GM19099 (cell line): ENCODE measurements at regions not wholly inside any gene's neighbourhood (a gene's known extent, or its start where the extent isn't known, plus 50 kb on each side); places are given as distances from the start of the nearest gene placed in this dataset.

ENCODE experiments used
- POLR2A ChIP-seq: IDR thresholded peaks from 3 replicates; pipeline ENCODE4 v1.6.1; 2011; ENCODE audit warnings: low read depth; ENCODE audit not compliant: insufficient read length; ENCODE audit errors: extremely low read depth

- no peak for TF ChIP-seq POLR2A
These were observed 733.4 kb upstream of the SOX9 start for GRCh38 chr17:71387456-71387855.

DNA sequence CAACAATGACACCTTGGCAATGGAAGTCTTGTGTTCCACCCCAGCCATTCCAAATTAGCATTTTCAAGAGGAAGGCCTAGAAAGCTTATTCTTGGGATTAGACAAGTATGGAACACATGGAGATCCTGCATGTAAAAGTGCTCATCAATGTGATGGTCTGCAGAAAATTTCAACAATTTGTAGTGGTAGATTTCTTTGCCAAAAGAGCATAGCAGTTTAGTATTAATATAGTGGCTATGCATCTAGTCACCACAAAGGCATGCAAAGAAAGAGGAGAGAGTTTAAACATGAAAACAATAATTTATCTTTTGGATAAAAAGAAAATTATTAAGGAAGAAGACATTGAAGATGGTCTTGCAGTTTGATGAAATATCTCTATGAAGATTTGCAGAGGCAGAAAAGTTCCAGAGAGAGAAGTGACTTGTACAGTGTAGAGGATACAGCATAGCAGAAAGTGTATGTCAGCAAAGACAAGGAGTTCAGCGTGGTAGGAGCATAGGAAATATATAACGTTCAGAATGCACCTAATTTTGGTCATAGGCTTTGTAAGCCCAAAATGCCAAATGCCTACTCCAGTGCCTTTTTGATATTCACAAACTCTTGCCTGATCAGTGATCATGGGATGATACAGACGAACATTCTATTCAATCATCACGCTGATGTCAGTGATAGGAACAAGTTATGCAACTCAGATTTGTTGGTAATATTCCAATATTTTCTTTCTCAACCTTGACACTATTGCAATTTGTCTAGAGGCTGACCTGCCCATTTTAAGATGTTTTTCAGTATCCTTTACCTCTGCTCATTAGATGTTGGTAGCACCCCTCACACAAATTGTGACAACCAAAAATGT, 727.9 kb upstream of the SOX9 start:
- TF ChIP-seq POLR2A: no peak

- no peak for TF ChIP-seq POLR2A
These were observed 724.9 kb upstream of the SOX9 start for GRCh38 chr17:71395901-71396300.

- TF ChIP-seq POLR2A: no peak
These were observed 724.1 kb upstream of the SOX9 start for GRCh38 chr17:71396711-71397110.

DNA sequence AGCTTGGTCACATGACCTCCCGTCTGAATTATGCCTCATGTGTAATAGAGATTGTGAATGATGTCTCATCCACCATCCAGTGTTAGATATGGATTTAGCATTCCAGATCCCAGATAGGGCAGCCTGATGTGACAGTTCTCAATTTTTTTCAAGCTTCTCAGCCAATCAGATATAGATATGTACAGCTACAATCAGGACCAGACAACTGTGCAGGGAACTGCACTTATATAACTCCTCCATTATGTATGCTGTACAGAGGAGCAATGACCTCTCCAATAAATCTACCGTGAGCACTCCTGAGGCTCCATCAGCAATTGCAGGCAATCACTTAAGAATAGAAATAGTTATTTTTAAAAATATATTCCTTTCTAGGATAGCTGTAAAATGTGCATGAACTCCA, 722.8 kb upstream of the SOX9 start:
- no peak for TF ChIP-seq POLR2A

DNA sequence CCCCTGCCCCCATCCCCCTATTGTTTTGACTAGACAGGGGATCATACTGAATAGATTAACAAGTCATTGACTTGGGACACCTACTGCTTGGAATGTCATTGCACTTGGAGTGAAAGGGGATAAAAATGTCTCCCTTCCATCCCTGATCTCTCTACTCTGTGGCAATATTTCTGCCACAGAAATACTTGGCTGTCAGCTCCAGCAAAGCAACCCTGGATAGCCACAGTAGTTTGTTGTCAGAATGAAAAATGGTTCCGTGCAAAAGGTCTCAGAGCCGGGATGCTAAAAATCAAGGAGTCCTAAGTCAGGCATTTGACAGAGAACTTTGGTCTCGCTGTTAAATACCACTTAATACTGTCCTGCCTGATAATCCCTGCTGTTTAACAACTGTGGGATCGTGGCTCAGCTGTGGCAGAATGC, 722.0 kb upstream of the SOX9 start:
- no peak for TF ChIP-seq POLR2A

- no peak for TF ChIP-seq POLR2A
These were observed 721.6 kb upstream of the SOX9 start for GRCh38 chr17:71399221-71399620.

- no peak for TF ChIP-seq POLR2A
These were observed 721.2 kb upstream of the SOX9 start for GRCh38 chr17:71399649-71400048.

DNA sequence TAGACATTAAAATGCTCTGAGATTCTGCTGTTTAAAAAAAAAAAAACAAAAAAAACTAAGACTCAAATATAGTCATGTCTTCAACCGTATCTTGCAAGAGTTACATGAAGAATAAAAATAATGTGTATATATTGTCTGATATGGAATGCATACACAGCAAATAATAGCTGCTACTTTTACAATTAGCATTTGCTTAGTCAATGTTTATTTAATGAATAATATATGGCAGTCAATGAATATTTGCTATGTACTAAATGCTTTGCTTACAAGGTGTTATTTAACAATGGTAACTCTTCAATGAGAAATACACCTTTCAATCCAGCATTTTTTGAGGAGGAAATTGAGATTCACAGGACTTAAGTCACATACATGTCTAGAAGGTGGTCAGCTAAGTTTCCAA, 718.8 kb upstream of the SOX9 start:
- no peak for TF ChIP-seq POLR2A

DNA sequence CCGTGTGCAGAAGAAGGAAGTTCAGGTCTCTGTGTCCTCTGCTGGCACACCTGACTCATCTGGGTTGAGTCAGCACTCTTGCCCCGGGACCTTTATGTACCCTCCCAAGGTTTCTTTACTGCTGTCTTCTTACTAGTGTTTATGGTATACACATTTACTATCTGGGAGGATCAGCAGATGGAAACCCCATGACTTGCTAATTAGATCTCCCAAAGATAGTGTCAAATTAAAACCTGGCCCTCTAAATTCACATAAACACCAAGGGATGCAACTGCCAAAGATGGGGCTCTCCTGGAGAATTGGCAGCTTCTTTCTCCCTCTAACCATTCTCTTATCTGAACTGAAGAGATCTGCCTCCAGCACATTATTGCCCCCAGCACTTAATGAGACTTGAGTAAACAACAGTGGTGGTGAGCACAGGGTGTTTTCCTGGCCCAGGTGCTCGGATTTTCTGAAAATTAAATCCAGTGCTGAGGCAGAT, 718.1 kb upstream of the SOX9 start:
- TF ChIP-seq POLR2A: no peak

- TF ChIP-seq POLR2A: no peak
These were observed 715.7 kb upstream of the SOX9 start for GRCh38 chr17:71405101-71405500.

- TF ChIP-seq POLR2A: no peak
These were observed 712.8 kb upstream of the SOX9 start for GRCh38 chr17:71407981-71408380.

GRCh38 chr17:71409137-71409536, 711.7 kb upstream of the SOX9 start:
- no peak for TF ChIP-seq POLR2A

DNA sequence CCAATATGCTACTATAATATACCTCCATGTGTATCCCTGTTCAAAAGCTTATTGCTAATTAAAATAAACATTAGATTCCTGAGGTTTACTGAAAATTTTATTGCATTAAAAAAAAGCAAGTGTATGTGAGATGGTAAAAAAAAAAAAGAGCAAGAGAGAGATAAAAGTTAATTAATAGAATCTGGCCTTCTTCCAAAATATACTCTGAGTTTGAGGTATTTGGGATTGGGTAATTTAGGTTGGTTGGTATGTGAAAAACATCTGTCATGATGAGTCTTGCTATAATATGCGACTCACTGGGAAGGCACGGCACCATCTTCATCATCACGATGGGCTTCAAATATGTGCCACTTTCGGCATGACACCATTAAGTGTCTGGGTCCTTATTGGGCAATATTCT, 711.1 kb upstream of the SOX9 start:
- no peak for TF ChIP-seq POLR2A

DNA sequence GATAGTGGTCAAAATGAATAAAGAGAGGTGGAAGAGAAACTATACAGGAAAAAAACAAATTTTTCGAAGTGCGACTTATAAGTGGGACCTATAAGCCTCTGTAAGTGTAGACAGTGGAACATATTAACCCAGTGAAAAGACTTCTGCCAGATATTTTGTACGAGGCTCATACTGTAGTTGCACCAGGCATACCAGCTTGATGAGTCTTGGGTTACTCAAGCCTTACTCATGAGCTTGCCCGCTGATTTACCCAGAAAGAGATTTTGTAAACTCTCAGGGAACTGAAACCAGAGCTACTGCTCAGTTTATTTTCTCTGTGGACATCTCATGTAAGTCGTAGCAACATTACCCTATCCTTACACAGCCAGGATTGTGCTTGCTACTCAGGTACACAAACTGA, 708.0 kb upstream of the SOX9 start:
- no peak for TF ChIP-seq POLR2A

DNA sequence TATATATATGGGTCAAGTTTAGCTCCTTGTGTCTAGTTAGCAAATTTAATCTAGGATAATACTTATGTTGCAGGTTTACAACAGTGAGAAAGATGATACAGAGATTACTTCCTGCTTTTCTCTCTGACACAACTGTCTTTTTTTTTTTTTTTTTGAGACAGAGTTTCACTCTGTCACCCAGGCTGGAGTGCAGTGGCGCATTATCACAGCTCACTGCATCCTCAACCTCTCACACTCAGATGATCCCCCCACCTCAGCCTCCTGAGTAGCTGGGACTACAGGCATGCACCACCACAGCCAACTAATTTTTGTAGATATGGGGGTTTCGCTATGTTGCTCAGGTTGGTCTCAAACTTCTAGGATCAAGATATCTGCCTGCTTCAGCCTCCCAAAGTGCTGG, 706.9 kb upstream of the SOX9 start:
- no peak for TF ChIP-seq POLR2A

DNA sequence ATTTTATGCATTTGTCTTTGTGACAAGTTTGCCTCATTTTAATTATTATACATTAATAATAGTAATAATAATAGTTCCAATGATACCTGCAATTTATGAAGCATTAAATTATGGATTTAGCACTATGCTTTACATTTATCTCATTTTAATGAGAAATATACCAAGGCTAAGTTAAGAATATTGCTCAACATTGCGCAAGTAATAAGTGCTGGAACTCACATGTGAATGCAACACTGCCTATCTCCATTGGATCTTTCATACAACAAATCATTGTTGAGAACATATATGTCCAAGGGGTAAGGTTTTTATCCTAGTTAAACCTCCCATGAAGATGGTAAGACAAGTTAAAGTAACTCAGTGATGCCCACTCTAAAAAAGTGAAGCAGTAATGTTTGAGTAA, 703.7 kb upstream of the SOX9 start:
- TF ChIP-seq POLR2A: no peak
